Right lobe of liver (tissue), 6 donors: ENCODE measurements at regions not wholly inside any gene's neighbourhood (a gene's known extent, or its start where the extent isn't known, plus 50 kb on each side); places are given as distances from the start of the nearest gene placed in this dataset.

Experiments used
- ATAC-seq, 4 donors: fragments of 200-7000 bp; cut with Tn5 transposase; one replicate each; pipeline ENCODE4 v1.9.1; 2020; ENCODE audit warnings: mild to moderate bottlenecking in 4 of 4, moderate library complexity in 4 of 4
- DNase-seq, 3 donors: peaks; one replicate each; pipeline ENCODE4 v3.0.0-alpha.2; 2020
- H3K27ac ChIP-seq, 3 donors: fragments of 200-600 bp; one replicate each; pipeline ENCODE4 v1.8.0; 2022
- H3K27me3 ChIP-seq, 2 donors: fragments of 200-600 bp; one replicate each; pipeline ENCODE4 v1.8.0; 2022
- H3K36me3 ChIP-seq, 4 donors: fragments of 200-600 bp; sonication (generic) in 1 of 4; one replicate each; pipeline versions ENCODE4 v1.5.1 to v1.8.0; 2017 to 2022; ENCODE audit warnings: control low read depth in 1 of 4
- H3K4me1 ChIP-seq, 4 donors: fragments of 200-600 bp; sonication (generic) in 1 of 4; one replicate each; pipeline versions ENCODE4 v1.5.1 to v1.8.0; 2017 to 2022; ENCODE audit warnings: control low read depth in 1 of 4
- H3K4me3 ChIP-seq, 3 donors: fragments of 200-600 bp; one replicate each; pipeline ENCODE4 v1.8.0; 2022
- H3K9me3 ChIP-seq, 4 donors: fragments of 200-600 bp; sonication (generic) in 1 of 4; one replicate each; pipeline versions ENCODE4 v1.5.1 to v1.8.0; 2017 to 2022; ENCODE audit warnings: control low read depth in 1 of 4
- CTCF ChIP-seq, 4 donors: fragments of 200-600 bp in 3 of 4; fragments of 450-650 bp in 1 of 4; IDR thresholded peaks; one replicate each; pipeline versions ENCODE4 v1.5.1 to v1.8.0; 2016 to 2022; ENCODE audit warnings: antibody characterized with exemption in 4 of 4, mild to moderate bottlenecking in 2 of 4
- POLR2A ChIP-seq: fragments of 450-650 bp; IDR thresholded peaks from one replicate; pipeline ENCODE4 v1.6.1; 2017; ENCODE audit warnings: antibody characterized with exemption, mild to moderate bottlenecking
- WGBS: methylation state at CpG from one replicate; pipeline ENCODE4 v1.1.6; 2018; ENCODE audit warnings: low coverage, low lambda C conversion rate; ENCODE audit not compliant: insufficient coverage; ENCODE audit errors: missing lambda C conversion rate; 5-methylcytosine and 5-hydroxymethylcytosine counted together
- intact Hi-C, 2 donors: fragments of 100-400 bp; cut with DNase I; formaldehyde crosslinking; loops; one replicate each; pipeline versions ENCODE4 v1.11.2 to v1.14.1; 2022
- donor health status: DM: no; HTN: yes; CAD: no.
- donor health status: DM: no; HTN: no; CAD: no.
- donor health status: DM: no; HTN: no; CAD: no.
- donor health status: DM: no; HTN: yes; CAD: no.
- donor health status: DM: no; HTN: yes; CAD: no.

GRCh38 chr4:26021417-26022345 is 107.7 kb downstream of the SMIM20 start:
- peaks cover 0 to 17% (median 0%) of the 10 kb centered on the region in 4 donors for H3K4me1 ChIP-seq
- peaks cover 0 to 8% of the 10 kb centered on the region in 2 donors for H3K27me3 ChIP-seq
- no peaks in the 10 kb centered on the region for H3K9me3 ChIP-seq
- DNase-seq, result no peak
- TF ChIP-seq CTCF (IDR thresholded peaks at IDR 0.05), result no peak
- no peak for TF ChIP-seq POLR2A
- no peak overlapping the region for H3K4me3 ChIP-seq
- no peaks in the 10 kb centered on the region for H3K36me3 ChIP-seq
- H3K27ac ChIP-seq, result no peak overlapping the region
- WGBS, result 14% methylated on average over 8 of the region's 8 CpGs
- ATAC-seq, result peak in 3 of 4 donors; percentile 23 to 37 (median 27)
- intact Hi-C loops, result no loop called here

GRCh38 chr4:26022346-26023202 is 108.6 kb downstream of the SMIM20 start:
- Histone ChIP-seq H3K36me3 (no peaks in the 10 kb centered on the region), H3K4me1 (peaks cover 0 to 17% (median 0%) of the 10 kb centered on the region in 4 donors), H3K4me3 (no peak overlapping the region), H3K9me3 (no peaks in the 10 kb centered on the region), H3K27me3 (peaks cover 0 to 8% of the 10 kb centered on the region in 2 donors), H3K27ac (no peak overlapping the region)
- 40% methylated on average over 7 of the region's 7 CpGs for WGBS
- intact Hi-C loops, result no loop called here
- no peak for DNase-seq
- TF ChIP-seq POLR2A, result no peak
- no peak for TF ChIP-seq CTCF (IDR thresholded peaks at IDR 0.05)
- peak; percentile 65 to 92 (median 85) for ATAC-seq

DNA sequence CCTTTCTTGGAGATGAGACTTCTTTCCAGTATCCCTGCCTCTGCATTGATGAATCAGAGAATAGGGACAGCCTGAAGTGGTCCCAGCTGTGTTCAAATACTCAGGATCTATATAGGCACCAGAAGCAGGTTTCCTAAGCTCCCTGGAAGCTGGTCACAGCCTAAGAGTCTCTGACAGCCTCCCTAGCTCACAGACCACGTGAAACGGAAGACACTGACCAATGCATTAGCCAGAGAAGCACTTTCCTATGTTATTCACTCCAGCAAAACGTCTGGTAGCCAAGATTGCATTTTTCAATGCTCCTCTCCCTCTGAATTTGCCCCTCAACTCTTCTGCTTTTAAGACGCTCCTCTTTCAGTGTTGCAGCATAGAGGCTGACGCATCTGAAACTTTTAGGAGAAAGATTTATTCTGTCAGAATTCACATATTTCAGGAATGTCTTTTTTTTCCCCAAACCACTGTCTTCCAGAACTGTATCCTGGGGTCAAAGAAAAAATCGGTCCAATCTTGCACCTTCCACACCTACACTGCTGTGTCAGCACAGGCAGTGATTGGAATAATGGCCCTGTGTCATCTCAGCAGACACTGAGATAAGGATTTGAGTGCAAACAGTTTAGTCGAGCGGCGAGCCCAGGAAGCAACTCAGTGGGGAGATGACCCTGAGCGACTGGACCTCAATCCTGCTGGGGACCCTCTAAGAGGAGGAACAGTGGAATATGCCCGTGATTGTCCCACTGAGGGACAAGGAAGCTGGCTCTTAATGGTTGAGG is 109.4 kb downstream of the SMIM20 start:
- Histone ChIP-seq H3K27ac (no peak overlapping the region), H3K36me3 (no peaks in the 10 kb centered on the region), H3K4me1 (peaks cover 0 to 17% (median 0%) of the 10 kb centered on the region in 4 donors), H3K27me3 (peaks cover 0 to 8% of the 10 kb centered on the region in 2 donors), H3K4me3 (no peak overlapping the region), H3K9me3 (no peaks in the 10 kb centered on the region)
- ATAC-seq (peak in 1 of 4 donors; percentile 29), DNase-seq (no peak)
- 36% methylated on average over 8 of the region's 11 CpGs for WGBS
- no peak for TF ChIP-seq POLR2A
- TF ChIP-seq CTCF (IDR thresholded peaks at IDR 0.05), result no peak
- intact Hi-C loops, result no loop called here

DNA sequence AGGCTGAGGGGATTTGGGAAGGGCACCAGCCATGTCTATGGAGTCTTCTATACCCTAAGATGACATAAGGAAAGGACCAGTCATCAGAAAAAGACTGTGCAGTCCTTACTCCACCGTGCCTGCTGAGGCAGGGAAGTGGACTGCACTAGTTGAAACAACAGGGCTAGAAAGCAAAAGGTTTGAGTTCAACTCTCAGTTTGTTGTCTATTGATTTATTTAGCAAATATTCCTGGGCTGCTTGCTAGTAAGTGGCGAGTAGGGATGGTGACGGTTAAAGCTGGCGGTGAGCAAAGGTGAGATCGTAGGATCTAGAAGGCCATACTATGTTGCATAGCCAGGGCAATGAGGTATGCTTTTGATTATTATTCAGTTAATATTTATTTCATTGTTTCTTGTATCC is 110.1 kb downstream of the SMIM20 start:
- 17% methylated on average over 5 of the region's 5 CpGs for WGBS
- no peaks in the 10 kb centered on the region for H3K9me3 ChIP-seq
- intact Hi-C loops, result no loop called here
- H3K27ac ChIP-seq, result no peak overlapping the region
- TF ChIP-seq CTCF (IDR thresholded peaks at IDR 0.05), result no peak
- no peak for TF ChIP-seq POLR2A
- peaks cover 0 to 8% of the 10 kb centered on the region in 2 donors for H3K27me3 ChIP-seq
- H3K36me3 ChIP-seq, result no peaks in the 10 kb centered on the region
- peaks cover 0 to 17% (median 0%) of the 10 kb centered on the region in 4 donors for H3K4me1 ChIP-seq
- no peak overlapping the region for H3K4me3 ChIP-seq
- no peak for DNase-seq
- ATAC-seq, result peak; percentile 39 to 60 (median 56)
